ENCODE measurements at regions not wholly inside any gene's neighbourhood (a gene's known extent, or its start where the extent isn't known, plus 50 kb on each side); places are given as distances from the start of the nearest gene placed in this dataset.
"Not testable (repeated sequence)": the region's sequence is repeated elsewhere in the genome, so short reads cannot be mapped to it uniquely, and the experiment has no call there.

GRCh38 chr1:178660461-178660860, 64.6 kb upstream of the RALGPS2 start:
- DNase-seq: no peak
- TF ChIP-seq GATA1 (IDR thresholded peaks at IDR 0.05; ENCODE audit: low read depth, low read length) (no peak), POLR2A (IDR thresholded peaks at IDR 0.05; ENCODE audit: low read length) (no peak)

DNA sequence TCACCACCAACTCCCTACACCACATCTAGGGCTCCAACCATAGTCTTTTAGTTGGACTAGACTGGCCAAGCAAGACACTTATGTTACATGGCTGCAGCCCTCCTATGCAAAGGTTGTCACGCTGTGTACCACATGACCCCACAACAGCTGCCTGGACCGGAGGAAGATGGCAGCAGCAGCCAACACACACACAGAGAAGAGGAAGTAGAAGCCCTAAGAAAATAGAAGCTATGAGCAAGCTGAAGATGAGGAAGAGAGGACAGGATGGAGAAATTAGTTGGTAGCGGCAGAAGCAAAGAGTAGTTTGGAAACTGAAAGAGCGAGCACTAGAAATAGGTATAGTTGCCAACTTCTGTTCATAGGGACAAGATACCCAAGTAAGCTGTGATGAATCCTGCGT, 60.8 kb upstream of the RALGPS2 start:
- TF ChIP-seq POLR2A (IDR thresholded peaks at IDR 0.05; ENCODE audit: low read length) (no peak), GATA1 (IDR thresholded peaks at IDR 0.05; ENCODE audit: low read depth, low read length) (no peak)
- DNase-seq: no peak

DNA sequence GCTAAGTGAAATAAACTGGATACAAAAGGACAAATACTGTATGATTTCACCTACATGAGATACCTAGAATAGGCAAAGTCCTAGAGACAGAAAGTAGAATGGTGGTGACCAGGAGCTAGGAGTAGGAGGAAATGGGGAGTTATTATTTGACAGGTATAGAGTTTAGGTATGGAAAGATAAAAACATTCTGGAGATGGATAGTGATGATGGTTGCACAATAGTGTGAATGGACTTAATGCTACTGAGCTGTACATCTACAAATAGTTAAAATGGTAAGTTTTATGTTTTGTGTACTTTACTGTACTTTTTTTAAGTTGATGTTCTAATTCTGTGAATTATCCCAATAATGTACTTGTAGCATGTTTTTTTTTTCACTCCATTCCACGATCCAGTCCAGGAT, 59.5 kb upstream of the RALGPS2 start:
- no peak for TF ChIP-seq POLR2A (IDR thresholded peaks at IDR 0.05; ENCODE audit: low read length)
- no peak for DNase-seq

DNA sequence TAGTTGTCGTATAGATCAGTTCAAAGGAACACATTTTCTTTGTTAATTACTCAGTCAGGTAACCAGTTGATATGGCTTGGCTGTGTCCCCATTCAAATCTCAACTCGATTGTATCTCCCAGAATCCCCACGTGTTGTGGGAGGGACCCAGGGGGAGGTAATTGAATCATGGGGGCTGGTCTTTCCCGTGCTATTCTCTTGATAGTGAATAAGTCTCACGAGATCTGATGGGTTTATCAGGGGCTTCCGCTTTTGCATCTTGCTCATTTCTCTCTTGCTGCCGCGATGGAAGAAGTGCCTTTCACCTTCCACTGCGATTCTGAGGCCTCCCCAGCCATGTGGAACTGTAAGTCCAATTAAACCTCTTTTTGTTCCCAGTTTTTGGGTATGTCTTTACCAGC, 58.2 kb upstream of the RALGPS2 start:
- DNase-seq: not testable (repeated sequence)

DNA sequence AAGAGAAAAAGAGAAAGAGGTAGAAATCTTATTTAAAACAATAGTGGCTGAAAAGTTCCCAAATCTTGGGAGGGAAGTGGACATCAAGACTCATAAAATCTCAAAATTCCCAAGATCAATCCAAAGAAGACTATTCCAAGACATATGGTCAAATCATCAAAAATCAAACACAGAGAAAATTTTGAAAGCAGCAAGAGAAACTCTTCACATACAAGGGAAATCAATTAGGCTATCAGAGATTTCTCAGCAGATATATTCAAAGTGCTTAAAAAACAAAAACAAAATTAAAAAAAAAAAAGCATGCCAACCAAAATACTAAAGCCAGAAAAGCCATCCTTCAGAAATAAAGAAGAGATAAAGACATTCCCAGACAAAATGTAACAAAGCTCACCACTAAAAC, 52.6 kb upstream of the RALGPS2 start:
- TF ChIP-seq POLR2A (IDR thresholded peaks at IDR 0.05; ENCODE audit: low read length): no peak
- no peak for TF ChIP-seq GATA1 (IDR thresholded peaks at IDR 0.05; ENCODE audit: low read depth, low read length)
- no peak for DNase-seq

GRCh38 chr1:178674559-178674958, 50.5 kb upstream of the RALGPS2 start:
- DNase-seq: not testable (repeated sequence)
